CD14-positive monocyte (primary cell): ENCODE measurements at regions not wholly inside any gene's neighbourhood (a gene's known extent, or its start where the extent isn't known, plus 50 kb on each side); places are given as distances from the start of the nearest gene placed in this dataset.

Source experiments
- DNase-seq, 3 donors: peaks; one replicate each; pipeline ENCODE4 v3.0.0-alpha.2; 2011 to 2022
- H2AFZ ChIP-seq: 2 replicates; pipeline ENCODE4 v1.6.0; 2012; ENCODE audit warnings: mild to moderate bottlenecking, low read depth, low read length, inconsistent platforms; ENCODE audit not compliant: insufficient read depth, poor library complexity, severe bottlenecking
- H3K27ac ChIP-seq, 2 donors: 1 replicate in 1 of 2; 2 replicates in 1 of 2; pipeline ENCODE4 v1.5.1; 2012 to 2013; ENCODE audit warnings: low read length in 2 of 2, control low read depth in 1 of 2, inconsistent platforms in 1 of 2, low read depth in 1 of 2, mild to moderate bottlenecking in 1 of 2
- H3K27me3 ChIP-seq, 2 donors: one replicate each; pipeline versions ENCODE4 v1.6.0 to v1.6.1; 2011 to 2013; ENCODE audit warnings: low read length in 2 of 2; ENCODE audit not compliant: control insufficient read depth in 2 of 2, insufficient read depth in 2 of 2
- H3K36me3 ChIP-seq, 2 donors: replicated peaks in 1 of 2; 1 replicate in 1 of 2; 2 replicates in 1 of 2; pipeline versions ENCODE4 v1.5.1 to v1.6.1; 2012 to 2013; ENCODE audit warnings: low read length in 2 of 2, control low read depth in 1 of 2, inconsistent platforms in 1 of 2, mild to moderate bottlenecking in 1 of 2; ENCODE audit not compliant: insufficient read depth in 2 of 2, control insufficient read depth in 1 of 2
- H3K4me1 ChIP-seq, 2 donors: 1 replicate in 1 of 2; 2 replicates in 1 of 2; pipeline versions ENCODE4 v1.5.1 to v1.6.1; 2012 to 2013; ENCODE audit warnings: low read length in 2 of 2, control low read depth in 1 of 2, inconsistent platforms in 1 of 2, mild to moderate bottlenecking in 1 of 2, moderate library complexity in 1 of 2; ENCODE audit not compliant: insufficient read depth in 2 of 2, control insufficient read depth in 1 of 2
- H3K4me2 ChIP-seq: replicated peaks from 2 replicates; pipeline ENCODE3; 2012; ENCODE audit warnings: low read length, moderate library complexity, mild to moderate bottlenecking; ENCODE audit not compliant: poor library complexity, severe bottlenecking; ENCODE audit errors: extremely low read depth
- H3K4me3 ChIP-seq, 3 experiments: fragments of 200-600 bp in 1 of 3; sonication (generic) in 1 of 3; replicated peaks in 1 of 3; 1 replicate in 2 of 3; 2 replicates in 1 of 3; pipeline ENCODE4 v1.5.1; 2011 to 2013; ENCODE audit warnings: low read length in 3 of 3, mild to moderate bottlenecking in 3 of 3, control low read depth in 2 of 3, low read depth in 2 of 3, inconsistent platforms in 1 of 3, moderate library complexity in 1 of 3
- H3K79me2 ChIP-seq: 2 replicates; pipeline ENCODE4 v1.6.0; 2012; ENCODE audit warnings: mild to moderate bottlenecking, control low read depth, inconsistent platforms, low read length, moderate library complexity; ENCODE audit not compliant: insufficient read depth
- H3K9ac ChIP-seq: 2 replicates; pipeline ENCODE4 v1.6.0; 2017; ENCODE audit warnings: low read length, mild to moderate bottlenecking; ENCODE audit not compliant: insufficient read depth, poor library complexity, severe bottlenecking
- H3K9me3 ChIP-seq, 2 donors: replicated peaks in 1 of 2; 1 replicate in 1 of 2; 2 replicates in 1 of 2; pipeline versions ENCODE4 v1.5.1 to v1.6.1; 2012 to 2013; ENCODE audit warnings: low read length in 2 of 2, control low read depth in 1 of 2; ENCODE audit not compliant: control insufficient read depth in 1 of 2, insufficient read depth in 1 of 2
- H4K20me1 ChIP-seq: 2 replicates; pipeline ENCODE4 v1.6.0; 2012; ENCODE audit warnings: mild to moderate bottlenecking, low read length, control low read depth, moderate library complexity; ENCODE audit not compliant: insufficient read depth
- H3K27ac Mint-ChIP-seq, 7 donors: one replicate each; pipeline ENCODE4 v1.8.0; 2020; ENCODE audit warnings: mild to moderate bottlenecking in 7 of 7, mixed read lengths in 7 of 7, moderate library complexity in 6 of 7, inconsistent platforms in 2 of 7
- H3K27me3 Mint-ChIP-seq, 3 donors: one replicate each; pipeline ENCODE4 v1.8.0; 2021 to 2022; ENCODE audit warnings: low read depth in 3 of 3, mild to moderate bottlenecking in 3 of 3, mixed read lengths in 3 of 3, moderate library complexity in 3 of 3, inconsistent platforms in 1 of 3
- H3K36me3 Mint-ChIP-seq, 2 donors: one replicate each; pipeline ENCODE4 v1.8.0; 2020; ENCODE audit warnings: mixed read lengths in 2 of 2, inconsistent platforms in 1 of 2, mild to moderate bottlenecking in 1 of 2
- H3K4me1 Mint-ChIP-seq: one replicate; pipeline ENCODE4 v1.8.0; 2020; ENCODE audit warnings: mild to moderate bottlenecking, mixed read lengths
- H3K4me3 Mint-ChIP-seq, 2 donors: one replicate each; pipeline ENCODE4 v1.8.0; 2020; ENCODE audit warnings: mild to moderate bottlenecking in 2 of 2, mixed read lengths in 2 of 2, moderate library complexity in 1 of 2
- H3K9me3 Mint-ChIP-seq, 7 donors: one replicate each; pipeline ENCODE4 v1.8.0; 2020 to 2022; ENCODE audit warnings: mixed read lengths in 7 of 7, mild to moderate bottlenecking in 6 of 7, moderate library complexity in 6 of 7, inconsistent platforms in 2 of 7
- WGBS: methylation state at CpG from one replicate; pipeline ENCODE4 v1.1.5; 2013; ENCODE audit warnings: missing lambda C conversion rate; ENCODE audit not compliant: insufficient coverage; 5-methylcytosine and 5-hydroxymethylcytosine counted together
- intact Hi-C, 2 donors: fragments of 100-400 bp; cut with micrococcal nuclease; formaldehyde crosslinking; loops; one replicate each; pipeline versions ENCODE4 v1.15.0 to v1.15.1; 2023
- TF ChIP-seq, protein P1 (sequence below): fragments of 200-600 bp; IDR thresholded peaks from one replicate; pipeline ENCODE4 v1.8.0; 2022; ENCODE audit warnings: antibody characterized with exemption, mild to moderate bottlenecking

- 50% methylated on average over 1 of the region's 2 CpGs for WGBS
- Mint-ChIP-seq H3K36me3 (peaks cover 4 to 5% of the 10 kb centered on the region in 2 donors), H3K9me3 (peaks cover 0 to 10% (median 6%) of the 10 kb centered on the region in 7 donors), H3K4me1 (peaks cover 5% of the 10 kb centered on the region), H3K4me3 (no peak overlapping the region), H3K27ac (no peak overlapping the region), H3K27me3 (peaks cover 57 to 82% (median 67%) of the 10 kb centered on the region in 3 donors)
- H3K4me3 ChIP-seq: no peak overlapping the region
- H3K27me3 ChIP-seq: peaks cover 73 to 78% of the 10 kb centered on the region in 2 donors
- intact Hi-C loops: no loop called here
- no peaks in the 10 kb centered on the region for H4K20me1 ChIP-seq
- no peak for DNase-seq
- TF ChIP-seq, protein P1, sequence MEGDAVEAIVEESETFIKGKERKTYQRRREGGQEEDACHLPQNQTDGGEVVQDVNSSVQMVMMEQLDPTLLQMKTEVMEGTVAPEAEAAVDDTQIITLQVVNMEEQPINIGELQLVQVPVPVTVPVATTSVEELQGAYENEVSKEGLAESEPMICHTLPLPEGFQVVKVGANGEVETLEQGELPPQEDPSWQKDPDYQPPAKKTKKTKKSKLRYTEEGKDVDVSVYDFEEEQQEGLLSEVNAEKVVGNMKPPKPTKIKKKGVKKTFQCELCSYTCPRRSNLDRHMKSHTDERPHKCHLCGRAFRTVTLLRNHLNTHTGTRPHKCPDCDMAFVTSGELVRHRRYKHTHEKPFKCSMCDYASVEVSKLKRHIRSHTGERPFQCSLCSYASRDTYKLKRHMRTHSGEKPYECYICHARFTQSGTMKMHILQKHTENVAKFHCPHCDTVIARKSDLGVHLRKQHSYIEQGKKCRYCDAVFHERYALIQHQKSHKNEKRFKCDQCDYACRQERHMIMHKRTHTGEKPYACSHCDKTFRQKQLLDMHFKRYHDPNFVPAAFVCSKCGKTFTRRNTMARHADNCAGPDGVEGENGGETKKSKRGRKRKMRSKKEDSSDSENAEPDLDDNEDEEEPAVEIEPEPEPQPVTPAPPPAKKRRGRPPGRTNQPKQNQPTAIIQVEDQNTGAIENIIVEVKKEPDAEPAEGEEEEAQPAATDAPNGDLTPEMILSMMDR: no peak
- no peak overlapping the region for H3K27ac ChIP-seq
- H3K9ac ChIP-seq: no peak overlapping the region
- no peak overlapping the region for H3K4me2 ChIP-seq
- H3K4me1 ChIP-seq: peaks cover 0 to 3% of the 10 kb centered on the region in 2 donors
- H2AFZ ChIP-seq: no peak overlapping the region
- no peaks in the 10 kb centered on the region for H3K36me3 ChIP-seq
- peaks cover 0 to 15% of the 10 kb centered on the region in 2 donors for H3K9me3 ChIP-seq
- no peaks in the 10 kb centered on the region for H3K79me2 ChIP-seq
Observed at GRCh38 chr5:73375191-73375545, 73.4 kb downstream of the FOXD1 start.

DNA sequence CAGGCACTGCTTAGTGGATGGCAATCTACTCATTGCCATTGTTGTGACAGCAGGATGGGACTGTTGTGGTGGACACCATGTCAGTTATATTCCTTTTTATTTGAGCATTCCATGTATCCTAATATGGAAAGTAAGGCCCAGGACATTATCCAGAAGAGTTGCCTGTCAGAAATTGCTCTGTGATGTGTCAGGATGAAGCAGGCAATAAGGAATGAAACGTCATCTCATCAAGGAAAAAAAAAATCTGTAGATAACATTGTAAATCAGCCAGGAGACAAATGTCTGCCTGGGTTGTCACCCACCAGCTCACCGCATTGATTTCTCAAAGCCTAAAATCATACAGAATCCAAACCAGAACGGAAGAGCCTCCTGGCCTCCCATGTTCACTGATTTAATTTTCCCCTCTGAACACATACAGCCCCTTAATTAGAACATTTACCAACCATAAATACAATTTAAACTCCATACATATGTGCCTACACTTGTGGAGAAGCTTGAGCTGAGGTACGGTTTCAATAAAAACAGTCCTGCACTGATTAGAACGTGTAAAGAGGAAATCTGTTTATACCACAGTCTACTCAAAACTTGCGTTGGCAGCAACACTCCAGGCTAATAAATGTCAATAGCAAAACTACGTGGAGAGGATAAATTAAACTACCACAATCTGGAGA, 73.9 kb downstream of the FOXD1 start:
- no peak for DNase-seq
- no peaks in the 10 kb centered on the region for H4K20me1 ChIP-seq
- peaks cover 54 to 81% (median 67%) of the 10 kb centered on the region in 3 donors for H3K27me3 Mint-ChIP-seq
- H3K79me2 ChIP-seq: no peaks in the 10 kb centered on the region
- peaks cover under 1% of the 10 kb centered on the region for H3K4me1 Mint-ChIP-seq
- H2AFZ ChIP-seq: no peak overlapping the region
- H3K36me3 Mint-ChIP-seq: peaks cover 0 to 4% of the 10 kb centered on the region in 2 donors
- no peak overlapping the region for H3K9ac ChIP-seq
- H3K27ac ChIP-seq: no peak overlapping the region
- TF ChIP-seq, protein P1: no peak
- no peaks in the 10 kb centered on the region for H3K4me1 ChIP-seq
- WGBS: 64% methylated on average over 2 of the region's 7 CpGs
- no peaks in the 10 kb centered on the region for H3K36me3 ChIP-seq
- peaks cover 0 to 9% (median 3%) of the 10 kb centered on the region in 7 donors for H3K9me3 Mint-ChIP-seq
- intact Hi-C loops: no loop called here
- peaks cover 73 to 78% of the 10 kb centered on the region in 2 donors for H3K27me3 ChIP-seq
- no peak overlapping the region for H3K4me2 ChIP-seq
- peaks cover 0 to 12% of the 10 kb centered on the region in 2 donors for H3K9me3 ChIP-seq
- H3K27ac Mint-ChIP-seq: no peak overlapping the region
- no peak overlapping the region for H3K4me3 ChIP-seq
- H3K4me3 Mint-ChIP-seq: no peak overlapping the region
